Parathyroid adenoma (tissue), 2 donors: ENCODE measurements at regions not wholly inside any gene's neighbourhood (a gene's known extent, or its start where the extent isn't known, plus 50 kb on each side); places are given as distances from the start of the nearest gene placed in this dataset.
"Not testable (repeated sequence)": the region's sequence is repeated elsewhere in the genome, so short reads cannot be mapped to it uniquely, and the experiment has no call there.

Experiments used
- H2AFZ ChIP-seq: fragments of 300-600 bp; sonication (generic); one replicate; pipeline ENCODE4 v1.7.0; 2017; ENCODE audit warnings: antibody characterized with exemption, mild to moderate bottlenecking
- H3K27ac ChIP-seq: fragments of 300-600 bp; sonication (generic); one replicate; pipeline ENCODE4 v1.7.0; 2017
- H3K27me3 ChIP-seq: fragments of 300-600 bp; sonication (generic); one replicate; pipeline ENCODE4 v1.7.0; 2017; ENCODE audit warnings: low read length; ENCODE audit not compliant: control insufficient read depth, insufficient read depth
- H3K36me3 ChIP-seq: fragments of 300-600 bp; sonication (generic); one replicate; pipeline ENCODE4 v1.7.0; 2017; ENCODE audit warnings: low read length; ENCODE audit not compliant: control insufficient read depth, insufficient read depth
- H3K4me1 ChIP-seq: fragments of 300-600 bp; sonication (generic); one replicate; pipeline ENCODE4 v1.7.0; 2017; ENCODE audit warnings: control low read depth
- H3K4me2 ChIP-seq: fragments of 300-600 bp; sonication (generic); one replicate; pipeline ENCODE4 v1.7.0; 2017; ENCODE audit warnings: low read length
- H3K4me3 ChIP-seq: fragments of 300-600 bp; sonication (generic); one replicate; pipeline ENCODE4 v1.7.0; 2017; ENCODE audit warnings: low read depth, low read length
- H3K79me2 ChIP-seq: fragments of 300-600 bp; sonication (generic); one replicate; pipeline ENCODE4 v1.7.0; 2017; ENCODE audit warnings: control low read depth
- H3K9ac ChIP-seq: fragments of 300-600 bp; sonication (generic); one replicate; pipeline ENCODE4 v1.7.0; 2017; ENCODE audit warnings: mild to moderate bottlenecking
- H3K9me3 ChIP-seq: fragments of 300-600 bp; sonication (generic); one replicate; pipeline ENCODE4 v1.7.0; 2017; ENCODE audit warnings: low read length; ENCODE audit not compliant: control insufficient read depth
- CTCF ChIP-seq: fragments of 300-600 bp; sonication (generic); IDR thresholded peaks from one replicate; pipeline ENCODE4 v1.7.0; 2017; ENCODE audit warnings: antibody characterized with exemption, mild to moderate bottlenecking
- donor health status: primary hyperparathyroidism.

- Histone ChIP-seq H3K4me2 (no peak overlapping the region), H2AFZ (no peak overlapping the region), H3K79me2 (no peaks in the 10 kb centered on the region), H3K9ac (no peak overlapping the region), H3K36me3 (no peaks in the 10 kb centered on the region), H3K9me3 (no peaks in the 10 kb centered on the region), H3K27ac (no peak overlapping the region), H3K4me3 (no peak overlapping the region), H3K4me1 (no peaks in the 10 kb centered on the region), H3K27me3 (no peaks in the 10 kb centered on the region)
- no peak for TF ChIP-seq CTCF
Observed at GRCh38 chr2:125797192-125797591, 858.8 kb upstream of the GYPC start.

GRCh38 chr2:125822746-125823145 is 833.2 kb upstream of the GYPC start:
- Histone ChIP-seq H3K4me2 (no peak overlapping the region), H3K9ac (no peak overlapping the region), H3K36me3 (no peaks in the 10 kb centered on the region), H3K27ac (no peak overlapping the region), H3K4me3 (no peak overlapping the region), H3K4me1 (no peaks in the 10 kb centered on the region), H3K9me3 (no peaks in the 10 kb centered on the region), H3K79me2 (no peaks in the 10 kb centered on the region), H2AFZ (no peak overlapping the region), H3K27me3 (no peaks in the 10 kb centered on the region)
- no peak for TF ChIP-seq CTCF

GRCh38 chr2:125825781-125826180 is 830.2 kb upstream of the GYPC start:
- H3K27ac ChIP-seq, H3K4me1 ChIP-seq, H3K36me3 ChIP-seq, H3K79me2 ChIP-seq, H3K9me3 ChIP-seq, H3K4me2 ChIP-seq, H3K27me3 ChIP-seq, H3K9ac ChIP-seq, H2AFZ ChIP-seq, H3K4me3 ChIP-seq: not testable (repeated sequence)

GRCh38 chr2:125837128-125837527 is 818.8 kb upstream of the GYPC start:
- TF ChIP-seq CTCF: no peak
- Histone ChIP-seq H3K9me3 (no peaks in the 10 kb centered on the region), H3K27ac (no peak overlapping the region), H2AFZ (no peak overlapping the region), H3K4me2 (no peak overlapping the region), H3K27me3 (no peaks in the 10 kb centered on the region), H3K9ac (no peak overlapping the region), H3K4me1 (no peaks in the 10 kb centered on the region), H3K36me3 (no peaks in the 10 kb centered on the region), H3K79me2 (no peaks in the 10 kb centered on the region), H3K4me3 (no peak overlapping the region)

- no peak overlapping the region for H3K4me2 ChIP-seq
- no peak overlapping the region for H3K27ac ChIP-seq
- H2AFZ ChIP-seq: no peak overlapping the region
- no peak for TF ChIP-seq CTCF
- H3K36me3 ChIP-seq: no peaks in the 10 kb centered on the region
- H3K9ac ChIP-seq: no peak overlapping the region
- H3K4me1 ChIP-seq: no peaks in the 10 kb centered on the region
- no peaks in the 10 kb centered on the region for H3K27me3 ChIP-seq
- H3K9me3 ChIP-seq: no peaks in the 10 kb centered on the region
- no peaks in the 10 kb centered on the region for H3K79me2 ChIP-seq
- H3K4me3 ChIP-seq: no peak overlapping the region
Observed at GRCh38 chr2:125837611-125838010, 818.3 kb upstream of the GYPC start.
